GM10248 (cell line): ENCODE measurements at regions not wholly inside any gene's neighbourhood (a gene's known extent, or its start where the extent isn't known, plus 50 kb on each side); places are given as distances from the start of the nearest gene placed in this dataset.

Experiments
- CTCF ChIA-PET: fragments of 300-600 bp; sonication (Branson Sonifier 250); formaldehyde crosslinking; extraction: SDS; loops from one replicate; lab custom pipeline; 2021; ENCODE audit warnings: antibody characterized with exemption; lab: Yijun Ruan, JAX
- POLR2A ChIA-PET: fragments of 350-650 bp; sonication (Branson Sonifier 250); formaldehyde crosslinking; extraction: SDS; loops from one replicate; lab custom pipeline; 2020; ENCODE audit warnings: antibody characterized with exemption; lab: Yijun Ruan, JAX
- DNase-seq: peaks from one replicate; pipeline ENCODE4 v3.0.0; 2012; ENCODE audit errors: extremely low spot score
- TF ChIP-seq, protein P1 (sequence below): IDR thresholded peaks from 2 replicates; pipeline ENCODE4 v1.5.1; 2012; ENCODE audit warnings: mild to moderate bottlenecking, low read depth; ENCODE audit errors: extremely low read depth, missing control alignments, control extremely low read depth

DNA sequence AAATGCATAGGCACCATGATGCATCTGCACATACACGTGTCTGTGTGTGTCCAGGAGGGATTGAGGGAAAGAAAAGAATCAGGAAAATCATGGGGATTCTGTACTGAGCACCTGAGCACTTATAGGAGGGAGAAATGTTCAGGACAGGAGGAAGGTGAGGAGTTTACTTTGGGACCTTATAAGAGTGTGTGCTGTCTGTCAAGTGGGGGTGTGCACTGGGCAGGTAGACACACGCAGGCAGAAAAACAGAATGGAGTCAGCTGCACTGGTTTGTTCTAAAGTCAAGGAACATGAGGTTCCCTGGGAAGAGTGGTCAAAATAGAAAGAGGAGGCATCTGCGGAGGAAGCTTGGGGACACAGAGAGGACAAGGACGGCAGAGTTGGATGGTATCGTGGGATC lies 92.2 kb upstream of the KCTD1 start:
- TF ChIP-seq, protein P1, sequence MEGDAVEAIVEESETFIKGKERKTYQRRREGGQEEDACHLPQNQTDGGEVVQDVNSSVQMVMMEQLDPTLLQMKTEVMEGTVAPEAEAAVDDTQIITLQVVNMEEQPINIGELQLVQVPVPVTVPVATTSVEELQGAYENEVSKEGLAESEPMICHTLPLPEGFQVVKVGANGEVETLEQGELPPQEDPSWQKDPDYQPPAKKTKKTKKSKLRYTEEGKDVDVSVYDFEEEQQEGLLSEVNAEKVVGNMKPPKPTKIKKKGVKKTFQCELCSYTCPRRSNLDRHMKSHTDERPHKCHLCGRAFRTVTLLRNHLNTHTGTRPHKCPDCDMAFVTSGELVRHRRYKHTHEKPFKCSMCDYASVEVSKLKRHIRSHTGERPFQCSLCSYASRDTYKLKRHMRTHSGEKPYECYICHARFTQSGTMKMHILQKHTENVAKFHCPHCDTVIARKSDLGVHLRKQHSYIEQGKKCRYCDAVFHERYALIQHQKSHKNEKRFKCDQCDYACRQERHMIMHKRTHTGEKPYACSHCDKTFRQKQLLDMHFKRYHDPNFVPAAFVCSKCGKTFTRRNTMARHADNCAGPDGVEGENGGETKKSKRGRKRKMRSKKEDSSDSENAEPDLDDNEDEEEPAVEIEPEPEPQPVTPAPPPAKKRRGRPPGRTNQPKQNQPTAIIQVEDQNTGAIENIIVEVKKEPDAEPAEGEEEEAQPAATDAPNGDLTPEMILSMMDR = no peak
- ChIA-PET POLR2A (no interaction called here), CTCF (interaction anchor here (1.3 kb wide), 1 partner anchor 257 kb away, joined by 5 read pairs; no protein-coding TSS in a partner anchor)
- no peak for DNase-seq

DNA sequence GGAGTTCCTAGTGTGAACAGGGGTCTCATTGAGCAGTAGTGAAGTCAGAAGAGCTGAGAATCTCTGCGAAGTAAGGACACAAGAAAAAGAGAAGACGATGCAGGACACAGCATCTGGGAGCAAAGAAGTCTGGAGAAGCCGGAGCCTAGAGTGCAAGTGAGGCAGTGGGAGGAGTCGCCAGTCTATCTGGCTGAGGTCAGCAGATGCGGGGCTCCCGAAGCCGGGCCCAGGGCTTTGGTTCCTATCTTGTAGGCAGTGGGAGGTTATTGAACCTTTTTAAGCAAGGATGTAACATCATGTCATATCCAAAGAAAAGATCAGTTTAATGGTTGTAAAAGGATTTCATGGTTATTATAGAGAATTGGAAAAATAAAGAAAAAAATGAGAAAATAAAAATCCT lies 90.8 kb upstream of the KCTD1 start:
- TF ChIP-seq, protein P1 = no peak
- CTCF ChIA-PET = no interaction called here
- DNase-seq = no peak
- POLR2A ChIA-PET = no interaction called here

DNA sequence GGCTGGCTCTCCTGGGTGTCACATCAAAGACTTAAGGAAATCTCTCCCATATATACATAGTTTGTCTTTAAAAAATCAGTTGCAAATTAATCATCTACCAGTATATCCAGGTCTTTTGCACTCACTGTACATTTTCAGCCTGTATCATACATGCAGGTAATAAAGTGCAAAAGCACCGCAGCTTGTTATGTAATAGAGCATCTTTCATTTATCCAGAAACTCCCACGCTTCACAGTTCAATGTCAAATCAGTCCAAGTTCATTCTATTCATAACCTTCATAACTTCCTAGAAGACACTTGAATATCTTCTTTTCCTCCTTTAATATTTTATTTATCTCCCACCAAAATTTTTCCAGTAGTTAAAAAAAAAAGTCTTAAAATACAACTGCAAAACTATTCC lies 89.6 kb upstream of the KCTD1 start:
- ChIA-PET CTCF (interaction anchor here (1.4 kb wide), 1 partner anchor 9 kb away, joined by 3 read pairs; no protein-coding TSS in a partner anchor), POLR2A (no interaction called here)
- TF ChIP-seq, protein P1 = no peak
- DNase-seq = no peak

DNA sequence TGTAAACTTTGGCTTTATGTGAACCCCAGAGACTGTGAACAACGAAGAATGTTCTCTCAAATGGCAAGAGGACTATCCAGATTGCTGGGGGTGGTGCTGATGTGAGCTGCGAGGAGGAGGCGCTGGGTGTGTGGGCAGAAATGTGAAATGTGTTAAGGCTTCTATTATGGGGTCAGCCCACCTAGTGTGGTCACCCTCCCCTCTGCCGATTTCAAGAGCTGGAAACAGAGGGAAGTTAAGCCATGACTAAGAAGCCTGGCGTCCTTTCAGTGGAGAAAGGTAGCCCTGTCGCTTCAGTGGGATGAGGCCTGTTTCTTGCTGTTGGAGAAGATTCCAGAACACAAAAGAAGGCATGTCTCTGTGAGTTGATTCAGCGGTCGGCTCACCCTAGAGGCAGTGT lies 89.0 kb upstream of the KCTD1 start:
- CTCF ChIA-PET = interaction anchor here (1.4 kb wide), 1 partner anchor 10 kb away, joined by 3 read pairs; no protein-coding TSS in a partner anchor
- TF ChIP-seq, protein P1 = no peak
- DNase-seq = no peak
- POLR2A ChIA-PET = no interaction called here

DNA sequence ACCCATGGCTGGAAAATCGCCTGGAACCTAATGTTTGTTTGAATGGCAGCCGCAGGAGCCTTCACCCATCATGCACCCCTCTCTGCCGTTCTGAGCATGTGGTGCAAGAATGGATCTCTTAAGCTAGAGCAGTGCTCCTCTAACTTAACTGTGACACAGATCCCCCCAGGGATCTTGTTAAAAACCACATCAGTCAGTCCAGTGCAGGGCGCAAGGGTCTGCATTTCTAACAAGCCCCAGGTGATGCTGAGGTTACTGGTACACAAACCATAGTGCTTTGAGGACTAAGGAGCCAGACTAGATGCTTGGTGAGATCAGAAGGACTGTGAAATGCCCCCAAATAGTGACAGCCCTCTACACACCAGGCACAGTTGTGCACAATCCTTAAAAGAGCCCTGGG lies 87.1 kb upstream of the KCTD1 start:
- DNase-seq = no peak
- TF ChIP-seq, protein P1 = no peak
- POLR2A ChIA-PET = no interaction called here
- CTCF ChIA-PET = interaction anchor here (1.0 kb wide), 1 partner anchor 14 kb away, joined by 3 read pairs; no protein-coding TSS in a partner anchor

DNA sequence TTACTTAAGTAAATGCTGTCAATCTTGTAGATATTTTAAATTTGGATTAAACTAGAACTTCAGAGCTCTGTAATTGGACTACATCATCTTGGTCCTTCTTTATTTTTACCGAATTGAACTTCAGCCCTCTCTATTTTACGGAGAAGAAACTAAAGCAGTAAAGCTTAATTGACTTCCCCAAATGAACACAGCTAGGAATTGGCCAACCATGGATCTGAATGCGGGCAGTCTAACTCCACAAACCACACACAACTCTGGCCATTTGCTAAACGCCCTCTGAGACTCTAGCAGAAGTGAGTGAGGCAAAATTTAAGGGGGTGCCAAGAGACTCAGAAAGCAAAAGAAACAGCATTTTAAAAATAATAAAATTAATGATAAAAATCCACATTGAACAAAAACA lies 86.3 kb upstream of the KCTD1 start:
- POLR2A ChIA-PET = no interaction called here
- DNase-seq = no peak
- CTCF ChIA-PET = interaction anchor here (0.7 to 1.0 kb wide), 4 partner anchors 12 to 65 kb away, joined by 3 to 7 read pairs (median 3); no protein-coding TSS in a partner anchor

More for the DNA sequence above, 86.3 kb upstream of the KCTD1 start:
- TF ChIP-seq, protein P1 = no peak
